Upper lobe of right lung (tissue), 1 donor: ENCODE measurements at regions not wholly inside any gene's neighbourhood (a gene's known extent, or its start where the extent isn't known, plus 50 kb on each side); places are given as distances from the start of the nearest gene placed in this dataset.

Experiments used
- ATAC-seq: fragments of 200-7000 bp; cut with Tn5 transposase; one replicate; pipeline ENCODE4 v1.9.1; 2020; ENCODE audit warnings: mild to moderate bottlenecking, moderate library complexity
- DNase-seq: peaks from one replicate; pipeline ENCODE4 v3.0.0-alpha.2; 2020
- H3K27ac ChIP-seq: fragments of 200-600 bp; one replicate; pipeline ENCODE4 v1.8.0; 2022
- H3K27me3 ChIP-seq: fragments of 200-600 bp; one replicate; pipeline ENCODE4 v1.8.0; 2022; ENCODE audit warnings: mild to moderate bottlenecking
- H3K36me3 ChIP-seq: fragments of 200-600 bp; one replicate; pipeline ENCODE4 v1.8.0; 2022
- H3K4me1 ChIP-seq: fragments of 200-600 bp; one replicate; pipeline ENCODE4 v1.8.0; 2022
- H3K4me3 ChIP-seq: fragments of 200-600 bp; one replicate; pipeline ENCODE4 v1.8.0; 2022; ENCODE audit warnings: mild to moderate bottlenecking
- H3K9me3 ChIP-seq: fragments of 200-600 bp; one replicate; pipeline ENCODE4 v1.8.0; 2022
- CTCF ChIP-seq: fragments of 200-600 bp; IDR thresholded peaks from one replicate; pipeline ENCODE4 v1.8.0; 2022; ENCODE audit warnings: antibody characterized with exemption
- intact Hi-C: fragments of 100-400 bp; cut with DNase I; formaldehyde crosslinking; loops from one replicate; pipeline ENCODE4 v1.11.0; 2022
- donor health status: DM: no; HTN: yes; CAD: no; lungs with severe emphysema.

DNA sequence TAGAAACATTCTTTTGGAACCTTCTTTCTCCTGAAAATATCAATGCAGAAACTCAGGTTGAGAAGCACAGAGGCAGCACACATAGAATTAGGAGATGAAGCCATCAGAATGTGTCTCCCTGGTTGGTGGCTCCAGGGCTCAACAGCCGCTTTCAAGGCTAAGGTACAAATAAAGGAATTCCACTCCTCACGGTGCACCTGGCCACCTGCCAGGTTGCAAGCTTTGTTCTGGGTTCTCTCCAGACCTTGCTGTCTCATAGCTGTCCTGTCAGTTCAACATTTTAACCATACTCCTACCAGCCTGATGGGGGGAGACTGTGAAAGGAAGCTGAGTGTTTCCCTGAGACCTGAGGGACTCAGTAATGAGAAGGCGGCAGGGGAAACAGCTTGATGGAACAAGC, 96.3 kb upstream of the HPF1 start:
- Histone ChIP-seq H3K27ac (no peak overlapping the region), H3K4me1 (no peaks in the 10 kb centered on the region), H3K36me3 (no peaks in the 10 kb centered on the region), H3K27me3 (no peaks in the 10 kb centered on the region), H3K9me3 (no peaks in the 10 kb centered on the region), H3K4me3 (no peak overlapping the region)
- ATAC-seq (no peak), DNase-seq (no peak)
- intact Hi-C loops = no loop called here
- no peak for TF ChIP-seq CTCF

DNA sequence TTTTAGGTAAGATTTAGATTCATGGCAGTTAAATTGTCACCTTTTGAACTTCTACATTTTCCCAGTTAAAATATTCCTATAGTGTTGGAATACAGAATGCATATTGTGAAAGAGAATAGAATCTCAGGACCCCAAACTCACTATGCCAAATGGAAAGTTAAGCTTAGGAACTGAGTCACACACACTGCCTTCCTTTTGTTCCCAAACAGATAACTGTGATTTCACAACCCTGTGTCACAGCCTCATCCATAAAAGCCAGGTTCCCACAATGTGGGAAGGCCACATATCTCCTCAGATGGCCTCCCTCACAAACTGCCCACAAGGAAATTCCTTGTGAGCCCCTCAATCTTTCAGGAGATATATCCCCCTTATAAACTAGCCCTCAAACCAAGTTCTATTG, 94.7 kb upstream of the HPF1 start:
- no peak overlapping the region for H3K27ac ChIP-seq
- ATAC-seq (no peak), DNase-seq (no peak)
- H3K27me3 ChIP-seq = no peaks in the 10 kb centered on the region
- no peak overlapping the region for H3K4me3 ChIP-seq
- intact Hi-C loops = no loop called here
- no peaks in the 10 kb centered on the region for H3K9me3 ChIP-seq
- no peaks in the 10 kb centered on the region for H3K4me1 ChIP-seq
- H3K36me3 ChIP-seq = no peaks in the 10 kb centered on the region
- no peak for TF ChIP-seq CTCF

GRCh38 chr4:169851750-169852149, 94.0 kb upstream of the HPF1 start:
- Histone ChIP-seq H3K27ac (no peak overlapping the region), H3K4me1 (no peaks in the 10 kb centered on the region), H3K9me3 (no peaks in the 10 kb centered on the region), H3K36me3 (no peaks in the 10 kb centered on the region), H3K27me3 (no peaks in the 10 kb centered on the region), H3K4me3 (no peak overlapping the region)
- TF ChIP-seq CTCF = no peak
- DNase-seq (no peak), ATAC-seq (no peak)
- intact Hi-C loops = no loop called here

GRCh38 chr4:169849456-169849855, 91.7 kb upstream of the HPF1 start:
- TF ChIP-seq CTCF = no peak
- ATAC-seq (no peak), DNase-seq (no peak)
- H3K27ac ChIP-seq = no peak overlapping the region
- H3K27me3 ChIP-seq = no peaks in the 10 kb centered on the region
- no peaks in the 10 kb centered on the region for H3K9me3 ChIP-seq
- no peak overlapping the region for H3K4me3 ChIP-seq
- H3K4me1 ChIP-seq = no peaks in the 10 kb centered on the region
- intact Hi-C loops = no loop called here
- no peaks in the 10 kb centered on the region for H3K36me3 ChIP-seq

- DNase-seq = no peak
- Histone ChIP-seq H3K27me3 (no peaks in the 10 kb centered on the region), H3K9me3 (no peaks in the 10 kb centered on the region), H3K27ac (no peak overlapping the region), H3K4me1 (no peaks in the 10 kb centered on the region), H3K36me3 (no peaks in the 10 kb centered on the region), H3K4me3 (no peak overlapping the region)
- no peak for ATAC-seq
- intact Hi-C loops = no loop called here
- TF ChIP-seq CTCF = no peak
Measured at GRCh38 chr4:169848018-169848417, 90.3 kb upstream of the HPF1 start.

DNA sequence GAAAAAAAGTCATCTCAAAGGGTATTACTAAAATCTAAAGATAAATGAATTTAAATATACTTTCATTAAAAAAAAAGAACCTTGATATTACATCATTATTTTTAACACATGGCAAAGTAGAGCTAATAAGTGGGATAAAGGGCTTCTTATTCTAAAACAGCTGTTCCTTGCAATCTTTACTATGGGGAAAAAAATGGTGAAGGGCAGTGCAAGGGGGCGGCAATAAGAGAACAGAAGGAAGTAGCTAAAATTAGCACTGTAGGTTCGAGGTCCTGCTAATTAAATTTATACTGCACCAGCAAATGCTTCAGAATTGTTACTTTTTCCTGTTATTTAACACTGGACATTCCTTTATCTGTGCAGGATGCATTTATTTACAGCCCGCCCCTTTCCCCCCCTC, 89.4 kb upstream of the HPF1 start:
- Histone ChIP-seq H3K36me3 (no peaks in the 10 kb centered on the region), H3K27ac (no peak overlapping the region), H3K4me3 (no peak overlapping the region), H3K4me1 (no peaks in the 10 kb centered on the region), H3K27me3 (no peaks in the 10 kb centered on the region), H3K9me3 (no peaks in the 10 kb centered on the region)
- intact Hi-C loops = no loop called here
- DNase-seq (no peak), ATAC-seq (no peak)
- no peak for TF ChIP-seq CTCF
